ENCODE measurements at regions not wholly inside any gene's neighbourhood (a gene's known extent, or its start where the extent isn't known, plus 50 kb on each side); places are given as distances from the start of the nearest gene placed in this dataset.
"Not testable (repeated sequence)": the region's sequence is repeated elsewhere in the genome, so short reads cannot be mapped to it uniquely, and the experiment has no call there.

GRCh38 chr11:56846631-56847576, 98.4 kb upstream of the OR9G4 start:
- no peak for DNase-seq (ENCODE audit: insufficient read length, low spot score)
- no peak for FAIRE-seq
- TF ChIP-seq CTCF (IDR thresholded peaks at IDR 0.05; ENCODE audit: insufficient read depth, missing control alignments) = no peak

- no peak for DNase-seq (ENCODE audit: insufficient read length, low spot score)
- no peak for FAIRE-seq
- TF ChIP-seq CTCF (IDR thresholded peaks at IDR 0.05; ENCODE audit: insufficient read depth, missing control alignments) = no peak
Measured at GRCh38 chr11:56845121-56845732, 96.7 kb upstream of the OR9G4 start.

GRCh38 chr11:56843816-56844215, 95.3 kb upstream of the OR9G4 start:
- no peak for TF ChIP-seq CTCF (IDR thresholded peaks at IDR 0.05; ENCODE audit: insufficient read depth, missing control alignments)
- DNase-seq (ENCODE audit: insufficient read length, low spot score) = no peak
- FAIRE-seq = no peak

- TF ChIP-seq CTCF (IDR thresholded peaks at IDR 0.05; ENCODE audit: insufficient read depth, missing control alignments) = no peak
- FAIRE-seq = no peak
- DNase-seq (ENCODE audit: insufficient read length, low spot score) = no peak
Measured at GRCh38 chr11:56842814-56843794, 94.6 kb upstream of the OR9G4 start.

- TF ChIP-seq CTCF (IDR thresholded peaks at IDR 0.05; ENCODE audit: insufficient read depth, missing control alignments) = peak; percentile 80
- DNase-seq (ENCODE audit: insufficient read length, low spot score) (no peak), FAIRE-seq (no peak)
Measured at GRCh38 chr11:56841210-56841810, 92.8 kb upstream of the OR9G4 start.

GRCh38 chr11:56827357-56827756, 78.9 kb upstream of the OR9G4 start:
- DNase-seq (ENCODE audit: insufficient read length, low spot score); FAIRE-seq: not testable (repeated sequence)

- TF ChIP-seq CTCF (IDR thresholded peaks at IDR 0.05; ENCODE audit: insufficient read depth, missing control alignments) = no peak
- FAIRE-seq = no peak
- DNase-seq (ENCODE audit: insufficient read length, low spot score) = no peak
Measured at GRCh38 chr11:56819916-56820315, 71.4 kb upstream of the OR9G4 start.
